ENCODE measurements at regions not wholly inside any gene's neighbourhood (a gene's known extent, or its start where the extent isn't known, plus 50 kb on each side); places are given as distances from the start of the nearest gene placed in this dataset.
"Not testable (repeated sequence)": the region's sequence is repeated elsewhere in the genome, so short reads cannot be mapped to it uniquely, and the experiment has no call there.

DNA sequence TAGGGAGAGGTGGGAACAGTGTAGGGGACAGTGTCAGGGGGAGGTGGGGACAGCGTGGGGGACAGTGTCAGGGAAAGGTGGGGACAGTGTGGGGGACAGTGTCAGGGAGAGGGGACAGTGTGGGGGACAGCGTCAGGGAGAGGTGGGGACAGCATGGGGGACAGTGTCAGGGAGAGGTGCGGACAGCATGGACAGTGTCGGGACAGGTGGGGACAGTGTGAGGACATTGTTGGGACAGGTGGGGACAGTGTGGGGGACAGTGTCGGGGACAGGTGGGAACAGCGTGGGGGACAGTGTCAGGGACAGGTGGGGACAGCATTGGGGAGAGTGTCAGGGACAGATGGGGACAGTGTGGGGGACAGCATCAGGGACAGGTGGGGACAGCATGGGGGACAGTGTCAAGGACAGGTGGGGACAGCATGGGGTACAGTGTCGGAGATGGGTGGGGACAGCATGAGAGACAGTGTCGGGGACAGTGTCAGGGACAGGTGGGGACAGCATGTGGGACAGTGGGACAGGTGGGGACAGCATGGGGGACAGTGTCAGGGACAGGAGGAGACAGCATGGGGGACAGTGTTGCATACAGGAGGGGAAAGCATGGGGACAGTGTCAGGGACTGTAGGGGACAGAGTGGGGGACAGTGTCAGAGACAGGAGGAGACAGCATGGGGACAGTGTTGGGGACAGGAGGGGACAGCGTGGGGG is 139.0 kb downstream of the TMEM121 start:
- no peak for DNase-seq
- no peak overlapping the region for H3K27ac ChIP-seq
- no peaks in the 10 kb centered on the region for H3K27me3 ChIP-seq (replicated peaks)
- no peak overlapping the region for H3K4me3 ChIP-seq (ENCODE audit: low read depth, low read length)
- in situ Hi-C loops (cut with HindIII; ENCODE audit: low pct_ligation_motif_present, low sequenced_read_pairs) = no loop called here
- no peaks in the 10 kb centered on the region for H3K36me3 ChIP-seq (replicated peaks)
- TF ChIP-seq CTCF (IDR thresholded peaks at IDR 0.05; ENCODE audit: low read depth, low read length, missing control alignments) = no peak

DNA sequence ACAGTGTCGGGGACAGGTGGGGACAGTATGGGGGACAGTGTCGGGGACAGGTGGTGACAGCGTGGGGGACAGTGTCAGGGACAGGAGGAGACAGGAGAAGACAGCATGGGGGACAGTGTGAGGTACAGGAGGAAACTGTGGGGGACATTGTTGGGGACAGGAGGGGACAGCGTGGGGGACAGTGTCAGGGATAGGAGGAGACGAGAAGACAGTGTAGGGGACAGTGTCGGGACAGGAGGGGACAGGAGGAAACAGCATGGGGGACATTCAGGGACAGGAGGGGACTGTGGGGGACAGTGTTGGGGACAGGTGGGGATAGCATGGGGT is 139.5 kb downstream of the TMEM121 start:
- H3K4me3 ChIP-seq (ENCODE audit: low read depth, low read length) = no peak overlapping the region
- no peaks in the 10 kb centered on the region for H3K27me3 ChIP-seq (replicated peaks)
- in situ Hi-C loops (cut with HindIII; ENCODE audit: low pct_ligation_motif_present, low sequenced_read_pairs) = no loop called here
- H3K27ac ChIP-seq = no peak overlapping the region
- no peak for DNase-seq
- no peaks in the 10 kb centered on the region for H3K36me3 ChIP-seq (replicated peaks)
- TF ChIP-seq CTCF (IDR thresholded peaks at IDR 0.05; ENCODE audit: low read depth, low read length, missing control alignments) = no peak

DNA sequence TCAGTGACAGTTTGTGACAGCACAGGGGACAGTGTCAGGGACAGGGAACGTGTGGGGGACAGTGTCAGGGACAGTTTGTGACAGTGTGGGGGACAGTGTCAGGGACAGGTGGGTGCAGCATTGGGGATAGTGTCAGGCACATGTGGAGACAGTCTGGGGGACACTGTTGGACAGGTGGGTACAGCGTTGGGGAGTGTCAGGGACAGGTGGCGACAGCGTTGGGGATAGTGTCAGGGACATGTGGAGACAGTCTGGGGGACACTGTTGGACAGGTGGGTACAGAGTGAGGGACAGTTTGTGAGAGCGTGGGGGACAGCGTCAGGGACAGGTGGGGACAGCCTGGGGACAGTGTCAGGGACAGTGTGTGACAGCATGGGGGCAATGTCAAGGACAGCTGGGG is 140.0 kb downstream of the TMEM121 start:
- Histone ChIP-seq H3K27ac (no peak overlapping the region), H3K27me3 (replicated peaks) (no peaks in the 10 kb centered on the region), H3K36me3 (replicated peaks) (no peaks in the 10 kb centered on the region), H3K4me3 (ENCODE audit: low read depth, low read length) (no peak overlapping the region)
- no peak for DNase-seq
- in situ Hi-C loops (cut with HindIII; ENCODE audit: low pct_ligation_motif_present, low sequenced_read_pairs) = no loop called here
- no peak for TF ChIP-seq CTCF (IDR thresholded peaks at IDR 0.05; ENCODE audit: low read depth, low read length, missing control alignments)

GRCh38 chr14:105666991-105667662 is 140.7 kb downstream of the TMEM121 start:
- in situ Hi-C loops (cut with HindIII; ENCODE audit: low pct_ligation_motif_present, low sequenced_read_pairs); H3K27ac ChIP-seq; DNase-seq; H3K4me3 ChIP-seq (ENCODE audit: low read depth, low read length); H3K27me3 ChIP-seq (replicated peaks); H3K36me3 ChIP-seq (replicated peaks): not testable (repeated sequence)

DNA sequence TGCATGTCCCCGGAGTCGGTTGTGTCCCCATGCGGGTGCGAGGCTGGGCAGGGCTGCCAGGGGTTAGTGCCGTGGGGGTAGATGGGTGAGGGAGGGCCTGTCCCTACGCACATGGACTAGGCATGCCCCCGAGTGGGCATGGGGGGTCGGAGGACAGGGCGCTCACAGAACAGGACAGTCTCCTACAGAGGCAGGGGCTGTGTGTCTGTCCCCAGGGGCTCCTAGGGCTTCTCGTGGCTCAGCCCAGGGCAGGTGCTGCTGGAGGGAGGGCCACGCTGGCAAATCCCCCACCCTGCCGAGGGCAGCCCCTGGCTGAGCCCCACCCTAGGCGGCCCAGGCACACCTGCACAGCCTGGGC is 141.3 kb downstream of the TMEM121 start:
- DNase-seq; H3K36me3 ChIP-seq (replicated peaks); H3K27ac ChIP-seq; in situ Hi-C loops (cut with HindIII; ENCODE audit: low pct_ligation_motif_present, low sequenced_read_pairs); H3K4me3 ChIP-seq (ENCODE audit: low read depth, low read length); H3K27me3 ChIP-seq (replicated peaks): not testable (repeated sequence)

GRCh38 chr14:105668021-105668420 is 141.6 kb downstream of the TMEM121 start:
- H3K27ac ChIP-seq; H3K4me3 ChIP-seq (ENCODE audit: low read depth, low read length); H3K36me3 ChIP-seq (replicated peaks); in situ Hi-C loops (cut with HindIII; ENCODE audit: low pct_ligation_motif_present, low sequenced_read_pairs); DNase-seq; H3K27me3 ChIP-seq (replicated peaks): not testable (repeated sequence)

DNA sequence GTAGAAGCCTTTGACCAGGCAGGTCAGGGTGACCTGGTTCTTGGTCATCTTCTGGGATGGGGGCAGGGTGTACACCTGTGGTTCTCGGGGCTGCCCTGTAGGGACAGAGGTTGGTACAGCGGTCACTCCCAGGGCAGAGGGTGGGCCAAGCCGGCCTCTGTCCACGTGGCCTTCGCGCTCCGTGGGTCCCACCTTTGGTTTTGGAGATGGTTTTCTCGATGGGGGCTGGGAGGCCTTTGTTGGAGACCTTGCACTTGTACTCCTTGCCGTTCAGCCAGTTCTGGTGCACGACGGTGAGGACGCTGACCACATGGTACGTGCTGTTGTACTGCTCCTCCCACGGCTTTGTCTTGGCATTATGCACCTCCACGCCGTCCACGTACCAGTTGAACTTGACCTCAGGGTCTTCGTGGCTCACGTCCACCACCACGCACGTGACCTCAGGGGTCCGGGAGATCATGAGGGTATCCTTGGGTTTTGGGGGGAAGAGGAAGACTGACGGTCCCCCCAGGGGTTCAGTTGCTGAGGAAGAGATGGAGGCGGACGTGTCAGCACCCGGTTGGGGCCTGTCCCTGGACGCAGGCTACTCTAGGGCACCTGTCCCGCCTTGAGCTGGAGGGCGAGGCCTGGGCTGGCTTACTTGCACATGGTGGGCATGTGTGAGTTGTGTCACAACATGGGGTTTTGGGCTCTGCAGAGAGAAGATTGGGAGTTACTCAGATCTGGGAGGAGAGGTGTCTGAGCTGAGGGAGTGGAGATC is 142.3 kb downstream of the TMEM121 start:
- H3K27ac ChIP-seq; H3K36me3 ChIP-seq (replicated peaks); in situ Hi-C loops (cut with HindIII; ENCODE audit: low pct_ligation_motif_present, low sequenced_read_pairs); H3K27me3 ChIP-seq (replicated peaks); H3K4me3 ChIP-seq (ENCODE audit: low read depth, low read length); DNase-seq: not testable (repeated sequence)

- H3K4me3 ChIP-seq (ENCODE audit: low read depth, low read length); H3K27me3 ChIP-seq (replicated peaks); H3K27ac ChIP-seq; in situ Hi-C loops (cut with HindIII; ENCODE audit: low pct_ligation_motif_present, low sequenced_read_pairs); DNase-seq; H3K36me3 ChIP-seq (replicated peaks): not testable (repeated sequence)
Observed at GRCh38 chr14:105669231-105669610, 142.8 kb downstream of the TMEM121 start.

DNA sequence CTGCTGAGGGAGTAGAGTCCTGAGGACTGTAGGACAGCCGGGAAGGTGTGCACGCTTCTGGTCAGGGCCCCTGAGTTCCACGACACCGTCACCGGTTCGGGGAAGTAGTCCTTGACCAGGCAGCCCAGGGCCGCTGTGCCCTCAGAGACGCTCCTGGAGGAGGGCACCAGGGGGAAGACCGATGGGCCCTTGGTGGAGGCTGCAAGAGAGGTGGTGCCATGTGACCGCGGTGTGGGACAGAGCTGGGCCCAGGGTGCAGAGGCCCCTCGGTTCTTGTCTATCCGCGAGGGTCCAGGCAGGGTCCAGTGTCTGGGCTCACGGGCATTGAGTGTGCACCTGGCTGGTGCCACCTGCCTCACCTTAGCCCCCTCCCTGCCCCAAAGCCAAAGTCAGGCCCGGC is 143.3 kb downstream of the TMEM121 start:
- DNase-seq; H3K27ac ChIP-seq; H3K36me3 ChIP-seq (replicated peaks); in situ Hi-C loops (cut with HindIII; ENCODE audit: low pct_ligation_motif_present, low sequenced_read_pairs); H3K27me3 ChIP-seq (replicated peaks); H3K4me3 ChIP-seq (ENCODE audit: low read depth, low read length): not testable (repeated sequence)

- H3K27me3 ChIP-seq (replicated peaks); H3K27ac ChIP-seq; H3K36me3 ChIP-seq (replicated peaks); H3K4me3 ChIP-seq (ENCODE audit: low read depth, low read length); in situ Hi-C loops (cut with HindIII; ENCODE audit: low pct_ligation_motif_present, low sequenced_read_pairs); DNase-seq: not testable (repeated sequence)
Observed at GRCh38 chr14:105672450-105673200, 146.2 kb downstream of the TMEM121 start.

DNA sequence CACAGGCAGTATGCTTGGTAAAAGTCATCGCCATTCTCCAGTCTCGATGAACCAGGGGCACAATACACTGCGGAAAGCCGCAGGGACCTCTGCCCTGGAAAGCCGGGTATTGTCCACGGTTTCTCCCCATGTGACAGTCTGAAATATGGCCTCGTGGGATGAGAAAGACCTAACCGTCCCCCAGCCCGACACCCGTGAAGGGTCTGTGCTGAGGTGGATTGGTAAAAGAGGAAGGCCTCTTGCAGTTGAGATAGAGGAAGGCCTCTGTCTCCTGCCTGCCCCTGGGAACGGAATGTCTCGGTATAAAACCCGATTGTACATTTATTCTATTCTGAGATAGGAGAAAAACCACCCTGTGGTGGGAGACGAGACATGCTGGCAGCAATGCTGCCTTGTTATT is 149.1 kb downstream of the TMEM121 start:
- not testable (repeated sequence) for H3K27ac ChIP-seq

More for the DNA sequence above, 149.1 kb downstream of the TMEM121 start:
- H3K27me3 ChIP-seq (replicated peaks); H3K36me3 ChIP-seq (replicated peaks); H3K4me3 ChIP-seq (ENCODE audit: low read depth, low read length); DNase-seq; in situ Hi-C loops (cut with HindIII; ENCODE audit: low pct_ligation_motif_present, low sequenced_read_pairs): not testable (repeated sequence)

Measured in brain microvascular endothelial cell (primary cell).